GM19467 (cell line): ENCODE measurements at regions not wholly inside any gene's neighbourhood (a gene's known extent, or its start where the extent isn't known, plus 50 kb on each side); places are given as distances from the start of the nearest gene placed in this dataset.

Experiments
- ATAC-seq: cut with Tn5 transposase; IDR thresholded peaks from one replicate; pipeline ENCODE4 v1.9.1; 2021; ENCODE audit warnings: mild to moderate bottlenecking, moderate library complexity; ENCODE audit not compliant: unreplicated experiment

DNA sequence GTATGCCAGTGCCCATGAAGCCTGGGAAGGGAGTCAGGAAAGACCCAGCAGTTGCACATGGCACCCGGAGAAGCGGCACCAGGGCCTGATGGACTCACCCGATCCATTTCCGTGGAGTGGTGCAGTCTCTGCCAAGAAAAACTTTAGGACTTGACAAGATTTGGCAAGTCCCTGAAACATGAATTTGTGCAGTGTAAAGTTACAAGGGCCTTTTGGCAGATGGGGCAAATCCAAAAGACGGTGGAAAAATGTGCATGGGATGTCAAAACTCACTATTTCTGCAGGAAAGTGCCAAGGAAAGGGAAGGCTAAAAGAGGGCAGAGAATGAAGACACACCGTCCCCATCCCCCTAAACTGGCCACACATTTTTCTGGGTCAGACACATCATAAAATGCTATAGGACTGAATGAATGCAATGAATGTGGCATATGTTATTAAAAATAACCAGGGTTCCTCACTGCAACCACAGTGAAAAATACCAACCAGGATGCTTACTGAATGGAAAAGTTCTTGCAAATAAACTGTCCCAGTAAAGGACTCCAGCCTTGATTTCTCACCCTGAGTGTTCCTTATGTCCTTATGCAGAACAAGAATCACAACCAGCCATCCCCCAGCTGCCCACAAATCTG is 173.5 kb upstream of the SIX2 start:
- no peak for ATAC-seq

DNA sequence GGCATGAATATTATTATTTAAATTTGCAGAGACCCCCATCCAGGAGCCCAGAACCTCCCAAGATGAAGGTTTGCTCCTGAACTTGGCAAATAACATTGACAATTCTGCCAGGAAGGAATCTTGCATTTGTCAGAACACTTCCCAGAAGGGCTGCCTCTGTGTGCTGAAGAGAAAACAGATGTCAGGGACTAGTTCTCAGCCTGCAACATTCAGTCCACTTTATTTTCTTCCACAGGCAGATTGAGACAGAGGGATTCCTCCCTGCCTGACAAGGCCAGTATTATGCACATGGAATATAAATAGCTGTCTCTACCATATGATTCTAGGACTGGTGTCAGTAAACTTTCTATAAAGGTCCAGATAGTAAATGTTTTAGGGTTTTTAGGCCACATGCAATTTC is 171.5 kb upstream of the SIX2 start:
- no peak for ATAC-seq

GRCh38 chr2:45180033-45180746 is 170.9 kb upstream of the SIX2 start:
- ATAC-seq: no peak

- ATAC-seq: no peak
Observed at GRCh38 chr2:45178854-45179253, 169.6 kb upstream of the SIX2 start.

- no peak for ATAC-seq
Observed at GRCh38 chr2:45178359-45178758, 169.1 kb upstream of the SIX2 start.

- no peak for ATAC-seq
Observed at GRCh38 chr2:45177870-45178269, 168.6 kb upstream of the SIX2 start.

DNA sequence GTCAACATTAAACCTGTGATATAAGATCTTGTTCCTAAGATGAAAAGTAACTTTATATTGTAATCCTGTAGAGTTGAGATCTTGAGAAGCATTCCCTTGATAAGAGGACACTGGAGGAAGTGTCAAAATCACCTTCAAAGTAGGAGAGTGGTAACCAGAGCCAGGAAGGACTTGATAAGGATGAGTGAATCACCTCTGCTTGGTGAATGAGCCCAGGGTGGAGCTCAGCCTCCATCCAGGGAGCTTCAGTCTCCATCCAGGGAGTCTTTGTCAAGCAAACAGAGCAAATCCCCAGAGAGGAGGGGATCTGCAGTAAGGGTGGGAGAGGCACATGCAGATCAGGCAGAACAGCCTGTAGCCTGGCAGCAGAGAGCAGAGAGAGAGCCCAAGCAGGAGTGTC is 167.1 kb upstream of the SIX2 start:
- ATAC-seq: no peak

GRCh38 chr2:45173513-45173912 is 164.3 kb upstream of the SIX2 start:
- ATAC-seq: no peak

- ATAC-seq: no peak
Observed at GRCh38 chr2:45172760-45173392, 163.6 kb upstream of the SIX2 start.

- no peak for ATAC-seq
Observed at GRCh38 chr2:45172142-45172541, 162.9 kb upstream of the SIX2 start.

DNA sequence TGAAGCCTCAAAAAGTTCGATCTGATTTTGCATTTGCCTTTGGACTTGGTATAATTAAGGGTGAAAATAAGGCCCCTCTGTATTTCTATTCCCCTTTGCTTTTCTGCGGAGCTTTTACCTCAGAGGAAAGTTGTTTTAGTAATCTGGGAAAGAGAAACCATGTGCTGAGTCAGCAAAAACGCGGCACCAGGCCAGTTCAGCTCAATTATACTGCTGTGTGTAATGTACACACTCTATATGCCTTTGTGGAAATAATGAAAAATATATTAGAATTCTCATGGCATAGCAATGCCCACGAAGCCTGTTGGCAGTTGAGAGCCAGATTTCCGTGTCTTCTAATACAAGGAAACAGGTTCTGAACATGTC is 161.9 kb upstream of the SIX2 start:
- no peak for ATAC-seq

DNA sequence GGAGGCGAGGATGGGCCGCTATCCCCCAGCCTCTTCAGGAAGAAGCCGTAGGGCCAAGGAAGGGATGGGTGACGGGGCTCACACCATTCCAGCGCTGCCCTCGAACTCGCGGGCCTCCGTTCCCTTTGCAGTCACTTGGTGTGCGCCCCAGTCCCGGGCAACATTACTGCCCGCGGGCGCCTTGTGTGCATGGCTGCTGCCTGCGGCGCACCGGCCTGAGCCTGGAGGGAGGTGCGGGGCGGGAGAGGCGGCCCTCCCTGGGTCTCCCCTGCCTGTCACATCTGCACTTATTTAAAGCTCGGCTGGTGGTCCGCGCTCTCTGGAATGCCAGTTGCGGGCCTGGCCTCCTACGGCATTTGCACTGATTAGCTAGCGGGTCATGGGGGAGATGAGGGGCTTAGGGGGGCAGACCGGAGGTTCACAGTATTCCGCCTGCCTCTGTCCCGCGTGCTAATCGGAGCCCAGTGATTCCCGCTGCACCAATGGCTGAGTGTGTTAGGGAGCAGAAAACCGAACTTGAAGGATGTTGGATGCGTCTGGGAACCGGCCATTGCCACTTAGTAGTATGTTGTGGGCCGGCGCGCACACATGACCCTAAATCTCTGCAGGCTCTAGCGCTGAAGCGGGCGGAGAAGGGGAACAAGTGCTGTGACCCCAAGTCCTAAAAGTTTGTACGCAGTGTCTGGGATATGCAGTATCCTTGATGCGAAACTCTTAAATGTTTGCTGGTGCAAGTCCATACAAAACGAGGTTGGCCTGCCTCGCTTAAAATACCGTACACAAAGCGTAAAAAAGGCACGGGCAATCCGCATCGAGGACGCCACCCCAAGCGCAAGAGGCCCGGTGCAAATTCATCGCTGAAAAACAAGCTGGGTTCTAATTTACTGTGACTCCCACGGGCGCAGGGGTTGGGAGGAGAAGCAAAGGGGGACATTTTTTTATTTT is 161.2 kb upstream of the SIX2 start:
- ATAC-seq: no peak

DNA sequence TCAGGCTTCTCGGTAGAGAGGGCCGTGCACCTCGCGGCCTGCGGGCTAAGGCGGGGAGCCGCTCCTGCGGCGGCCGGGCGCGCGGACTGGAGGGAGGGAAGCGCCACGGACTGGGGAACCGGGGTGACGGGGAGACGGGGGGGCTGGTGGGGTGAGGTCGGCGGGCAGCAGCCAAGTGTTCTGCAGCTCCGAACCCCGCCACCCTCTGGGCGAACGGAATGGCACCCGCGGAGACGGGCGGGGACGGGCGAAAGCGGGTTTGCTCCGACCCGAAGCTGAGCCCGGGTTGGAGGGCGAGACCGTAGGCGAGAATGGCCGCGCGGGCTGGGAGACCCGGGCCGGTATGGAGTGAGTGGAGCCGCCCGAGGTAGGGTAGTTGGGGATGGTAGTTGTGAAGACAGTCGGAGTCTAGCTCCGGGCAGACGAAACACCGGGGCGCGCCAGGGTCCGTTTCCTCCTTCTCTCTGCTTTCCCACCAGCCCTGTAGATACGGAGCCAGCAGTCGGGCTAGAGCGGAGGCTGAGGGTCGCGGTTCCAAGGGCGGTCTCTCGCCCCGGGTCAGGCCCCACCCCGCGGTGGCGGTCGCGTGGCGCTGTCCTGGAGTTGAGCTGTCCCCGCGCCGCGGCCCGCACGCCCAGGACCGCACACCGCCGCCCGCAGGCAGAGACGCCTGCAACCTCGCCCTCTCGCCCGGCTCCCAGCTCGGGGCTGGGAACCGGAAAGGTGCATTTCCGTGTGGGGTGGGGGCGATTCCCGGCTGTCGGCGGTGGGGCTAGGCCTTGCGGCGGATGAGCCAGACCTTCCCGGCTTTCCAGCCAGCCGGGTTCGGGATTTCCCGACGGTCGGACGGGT is 160.3 kb upstream of the SIX2 start:
- no peak for ATAC-seq

GRCh38 chr2:45168711-45169338 is 159.6 kb upstream of the SIX2 start:
- no peak for ATAC-seq

DNA sequence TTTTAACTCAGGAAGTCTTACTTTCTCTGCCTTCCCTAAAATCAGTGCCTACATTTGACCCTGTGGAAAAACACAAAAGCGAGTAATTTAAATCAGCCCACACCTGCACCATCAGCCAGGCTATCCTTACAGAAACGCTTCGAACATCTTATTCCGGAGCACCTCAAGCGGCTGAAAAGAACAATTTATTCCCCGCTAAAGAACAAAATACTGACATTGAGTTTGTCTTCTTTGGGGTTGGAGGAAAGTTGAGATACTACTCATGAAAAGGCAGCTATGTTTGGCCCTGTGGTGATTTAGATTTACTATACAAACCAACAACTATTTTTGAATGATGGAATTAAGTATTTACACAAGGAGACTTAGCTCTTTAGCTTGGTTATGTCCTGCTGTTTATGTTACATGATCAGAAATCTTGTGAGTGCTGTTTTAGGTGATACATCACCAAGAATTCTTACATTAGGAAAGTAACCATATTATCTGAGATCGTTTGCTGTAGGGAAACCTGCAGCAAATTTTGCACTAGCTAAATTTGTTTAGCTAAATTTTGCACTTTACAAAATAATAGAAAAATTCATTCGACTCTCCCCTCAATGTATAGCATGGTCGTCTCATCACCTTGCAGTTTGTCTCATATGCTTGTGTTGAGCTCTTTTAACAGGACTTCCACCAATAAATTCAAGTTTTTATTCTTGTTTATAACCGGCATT is 158.8 kb upstream of the SIX2 start:
- no peak for ATAC-seq

- ATAC-seq: no peak
Observed at GRCh38 chr2:45166229-45166890, 157.1 kb upstream of the SIX2 start.

DNA sequence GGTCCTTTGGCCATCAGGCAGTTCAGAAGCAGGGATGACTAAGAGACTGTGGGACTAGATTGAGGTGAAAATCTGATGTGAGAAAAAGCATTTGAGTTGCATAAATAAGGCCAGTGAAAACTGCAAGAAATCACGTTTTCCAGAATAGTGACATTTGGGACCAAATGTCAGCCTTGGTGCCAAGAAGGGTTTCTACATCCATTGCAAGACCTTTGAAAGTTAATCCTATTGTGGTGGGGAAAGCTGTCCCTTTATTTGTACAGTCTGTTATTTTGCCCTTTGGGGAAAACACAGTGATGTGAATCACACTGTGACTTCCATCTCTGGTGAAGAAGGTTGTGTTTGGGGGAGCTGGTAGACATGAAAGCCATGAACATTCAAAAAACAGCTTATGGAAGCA is 153.5 kb upstream of the SIX2 start:
- no peak for ATAC-seq

DNA sequence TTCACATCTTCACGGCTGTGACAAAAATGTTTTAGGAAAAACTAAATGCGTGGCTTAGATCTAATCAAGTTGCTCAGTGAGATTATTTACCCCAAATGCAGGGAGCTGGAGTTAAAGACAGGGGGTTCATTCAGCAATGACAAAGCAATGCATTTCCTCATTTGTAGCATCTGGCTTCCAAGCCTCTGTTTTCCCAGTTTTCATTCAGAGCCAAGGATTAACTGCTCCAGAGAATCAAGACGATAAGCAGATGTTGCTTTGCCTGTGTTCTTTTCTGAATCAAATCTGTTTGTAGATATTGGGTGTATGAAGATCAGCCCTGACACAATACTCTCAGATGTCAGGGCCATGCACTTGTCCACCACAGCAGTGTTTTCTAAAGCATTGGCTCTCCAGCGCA is 147.4 kb upstream of the SIX2 start:
- ATAC-seq: no peak

GRCh38 chr2:45154606-45155155 is 145.4 kb upstream of the SIX2 start:
- no peak for ATAC-seq
